IMR-90 (cell line): ENCODE measurements at regions not wholly inside any gene's neighbourhood (a gene's known extent, or its start where the extent isn't known, plus 50 kb on each side); places are given as distances from the start of the nearest gene placed in this dataset.
A peak's percentile ranks its signal among the peaks of the same experiment; 100 is the strongest.

Source experiments
- ATAC-seq: fragments of 200-7000 bp; cut with Tn5 transposase; 2 replicates; pipeline ENCODE4 v1.9.1; 2020; ENCODE audit warnings: low read depth, mild to moderate bottlenecking, moderate library complexity
- BruUV-seq: library from RNA; stranded (reverse); fragments of 400-500 nt; replicated peaks from 2 replicates; lab custom pipeline; 2021; lab: Mats Ljungman, UMichigan
- CTCF ChIA-PET: fragments of 300-600 bp; formaldehyde crosslinking; extraction: SDS; loops from one replicate; lab custom pipeline; 2021; ENCODE audit warnings: antibody characterized with exemption; lab: Yijun Ruan, JAX
- POLR2A ChIA-PET: fragments of 300-600 bp; sonication (Branson Sonifier 250); formaldehyde crosslinking; loops from one replicate; lab custom pipeline; 2022; ENCODE audit warnings: antibody characterized with exemption; ENCODE audit not compliant: unreplicated experiment; lab: Charles Lee
- DNase-seq: peaks from one replicate; pipeline ENCODE4 v3.0.0; 2013
- H2AFZ ChIP-seq: replicated peaks from 2 replicates; pipeline ENCODE3; 2013; ENCODE audit warnings: low read length, mild to moderate bottlenecking; ENCODE audit not compliant: poor library complexity
- H2AK5ac ChIP-seq: 2 replicates; pipeline ENCODE4 v1.6.1; 2013; ENCODE audit warnings: low read depth, low read length, inconsistent platforms
- H2AK9ac ChIP-seq: replicated peaks from 2 replicates; pipeline ENCODE3; 2013; ENCODE audit warnings: mild to moderate bottlenecking, low read depth, low read length, moderate library complexity; ENCODE audit not compliant: poor library complexity
- H2BK120ac ChIP-seq: 2 replicates; pipeline ENCODE4 v1.6.1; 2013; ENCODE audit warnings: low read depth, low read length, inconsistent platforms
- H2BK15ac ChIP-seq: 3 replicates; pipeline ENCODE4 v1.6.1; 2013; ENCODE audit warnings: low read depth, low read length, inconsistent platforms
- H2BK20ac ChIP-seq: 2 replicates; pipeline ENCODE4 v1.6.1; 2013; ENCODE audit warnings: low read depth, mild to moderate bottlenecking, inconsistent platforms, low read length, moderate library complexity
- H2BK5ac ChIP-seq: 2 replicates; pipeline ENCODE4 v1.6.1; 2013; ENCODE audit warnings: mild to moderate bottlenecking, low read depth, low read length, inconsistent platforms; ENCODE audit not compliant: poor library complexity, severe bottlenecking
- H3K14ac ChIP-seq: replicated peaks from 2 replicates; pipeline ENCODE4 v1.6.1; 2013; ENCODE audit warnings: low read depth, low read length, inconsistent platforms
- H3K18ac ChIP-seq: 2 replicates; pipeline ENCODE4 v1.6.1; 2013; ENCODE audit warnings: low read depth, low read length, control low read depth
- H3K23ac ChIP-seq: 2 replicates; pipeline ENCODE4 v1.6.1; 2013; ENCODE audit warnings: low read depth, low read length, inconsistent platforms
- H3K27ac ChIP-seq: 2 replicates; pipeline ENCODE4 v1.5.1; 2013; ENCODE audit warnings: mild to moderate bottlenecking, control low read depth, low read length; ENCODE audit not compliant: insufficient read depth
- H3K27me3 ChIP-seq: 2 replicates; pipeline ENCODE4 v1.6.1; 2013; ENCODE audit warnings: low read length; ENCODE audit not compliant: control insufficient read depth, insufficient read depth
- H3K36me3 ChIP-seq: 2 replicates; pipeline ENCODE4 v1.6.1; 2013; ENCODE audit warnings: low read length, mixed read lengths; ENCODE audit not compliant: control insufficient read depth, insufficient read depth
- H3K4ac ChIP-seq: 2 replicates; pipeline ENCODE4 v1.6.1; 2013; ENCODE audit warnings: low read depth, low read length, inconsistent platforms
- H3K4me1 ChIP-seq: 2 replicates; pipeline ENCODE4 v1.6.1; 2013; ENCODE audit warnings: low read length, mixed read lengths; ENCODE audit not compliant: control insufficient read depth, insufficient read depth
- H3K4me2 ChIP-seq: 2 replicates; pipeline ENCODE4 v1.6.1; 2013; ENCODE audit warnings: low read depth, mild to moderate bottlenecking, control low read depth, low read length, moderate library complexity
- H3K4me3 ChIP-seq: 2 replicates; pipeline ENCODE4 v1.5.1; 2013; ENCODE audit warnings: low read depth, mild to moderate bottlenecking, control low read depth, low read length, moderate library complexity; ENCODE audit not compliant: insufficient read depth
- H3K56ac ChIP-seq: 2 replicates; pipeline ENCODE4 v1.6.1; 2013; ENCODE audit warnings: low read length, inconsistent platforms; ENCODE audit not compliant: insufficient read depth; ENCODE audit errors: extremely low read depth
- H3K79me1 ChIP-seq, 2 experiments: 2 replicates each; pipeline ENCODE4 v1.6.1; 2013; ENCODE audit warnings: low read length in 2 of 2, inconsistent platforms in 1 of 2, low read depth in 1 of 2
- H3K9ac ChIP-seq: 2 replicates; pipeline ENCODE4 v1.6.1; 2013; ENCODE audit warnings: low read depth, low read length, control low read depth
- H3K9me1 ChIP-seq: 2 replicates; pipeline ENCODE4 v1.6.1; 2013; ENCODE audit warnings: low read length, inconsistent platforms; ENCODE audit not compliant: insufficient read depth
- H3K9me3 ChIP-seq: 2 replicates; pipeline ENCODE4 v1.6.1; 2013; ENCODE audit warnings: low read length; ENCODE audit not compliant: control insufficient read depth, insufficient read depth
- H4K20me1 ChIP-seq: 2 replicates; pipeline ENCODE4 v1.6.1; 2013; ENCODE audit warnings: low read length, inconsistent platforms; ENCODE audit not compliant: insufficient read depth
- H4K5ac ChIP-seq: 2 replicates; pipeline ENCODE4 v1.6.1; 2013; ENCODE audit warnings: mild to moderate bottlenecking, low read depth, low read length, control low read depth
- H4K8ac ChIP-seq, 2 experiments: 2 replicates each; pipeline ENCODE4 v1.6.1; 2013; ENCODE audit warnings: low read depth in 2 of 2, low read length in 2 of 2, control low read depth in 1 of 2, inconsistent platforms in 1 of 2
- H4K91ac ChIP-seq: 2 replicates; pipeline ENCODE4 v1.6.1; 2013; ENCODE audit warnings: low read depth, low read length, inconsistent platforms; ENCODE audit not compliant: insufficient read depth
- BHLHE40 ChIP-seq: fragments of 150-350 bp; IDR thresholded peaks from 2 replicates; pipeline ENCODE4 v1.6.1; 2016; ENCODE audit warnings: mild to moderate bottlenecking, low read depth, low read length
- CEBPB ChIP-seq: IDR thresholded peaks from 2 replicates; pipeline ENCODE4 v1.6.1; 2012; ENCODE audit warnings: low read depth, low read length, improper control_type of control experiment
- CHD1 ChIP-seq: IDR thresholded peaks from 2 replicates; pipeline ENCODE4 v1.6.1; 2012; ENCODE audit warnings: low read depth, low read length, improper control_type of control experiment
- CTCF ChIP-seq: conservative IDR thresholded peaks from 2 replicates; pipeline ENCODE4 v1.5.1; 2012; ENCODE audit warnings: mild to moderate bottlenecking, low read depth, low read length, improper control_type of control experiment
- ELK1 ChIP-seq: fragments of 150-350 bp; IDR thresholded peaks from 2 replicates; pipeline ENCODE4 v1.6.1; 2016; ENCODE audit warnings: low read depth, mild to moderate bottlenecking, low read length, moderate library complexity, borderline replicate concordance
- FOS ChIP-seq: fragments of 150-350 bp; IDR thresholded peaks from 2 replicates; pipeline ENCODE4 v1.6.1; 2016; ENCODE audit warnings: low read depth, low read length
- MAFK ChIP-seq: IDR thresholded peaks from 2 replicates; pipeline ENCODE4 v1.6.1; 2012; ENCODE audit warnings: low read depth, low read length, improper control_type of control experiment
- MAZ ChIP-seq: IDR thresholded peaks from 2 replicates; pipeline ENCODE4 v1.6.1; 2012; ENCODE audit warnings: low read depth, mild to moderate bottlenecking, low read length, improper control_type of control experiment, moderate library complexity, borderline replicate concordance
- MXI1 ChIP-seq: IDR thresholded peaks from 2 replicates; pipeline ENCODE4 v1.6.1; 2012; ENCODE audit warnings: low read depth, mild to moderate bottlenecking, low read length, moderate library complexity, borderline replicate concordance
- NFE2L2 ChIP-seq: fragments of 150-350 bp; IDR thresholded peaks from 2 replicates; pipeline ENCODE4 v1.6.1; 2016; ENCODE audit warnings: low read depth, mild to moderate bottlenecking, low read length
- POLR2A ChIP-seq: IDR thresholded peaks from 2 replicates; pipeline ENCODE4 v1.6.1; 2012; ENCODE audit warnings: mild to moderate bottlenecking, low read depth, low read length
- RAD21 ChIP-seq: IDR thresholded peaks from 2 replicates; pipeline ENCODE4 v1.6.1; 2012; ENCODE audit warnings: low read length, improper control_type of control experiment
- RCOR1 ChIP-seq: IDR thresholded peaks from 2 replicates; pipeline ENCODE4 v1.6.1; 2012; ENCODE audit warnings: mild to moderate bottlenecking, low read length, improper control_type of control experiment; ENCODE audit not compliant: insufficient replicate concordance
- RFX5 ChIP-seq: IDR thresholded peaks from 2 replicates; pipeline ENCODE4 v1.8.0; 2012; ENCODE audit warnings: low read depth, mild to moderate bottlenecking, low read length, moderate library complexity
- SMC3 ChIP-seq: fragments of 150-350 bp; IDR thresholded peaks from 2 replicates; pipeline ENCODE4 v1.6.1; 2016; ENCODE audit warnings: low read depth, mild to moderate bottlenecking, antibody characterized with exemption, low read length, moderate library complexity
- USF2 ChIP-seq: fragments of 150-350 bp; IDR thresholded peaks from 2 replicates; pipeline ENCODE4 v1.6.1; 2017; ENCODE audit warnings: mild to moderate bottlenecking, antibody characterized with exemption, low read length, low read depth
- WGBS, 2 experiments: methylation state at CpG; one replicate each; pipeline versions ENCODE4 v1.1.5 to v1.1.7; 2013; ENCODE audit warnings: missing lambda C conversion rate in 2 of 2; ENCODE audit not compliant: insufficient read length in 1 of 2; ENCODE audit errors: extremely low coverage in 2 of 2; 5-methylcytosine and 5-hydroxymethylcytosine counted together
- dilution Hi-C: fragments of 300-500 bp; cut with HindIII; formaldehyde crosslinking; loops from one replicate; pipeline ENCODE4 v1.14.3; 2018; ENCODE audit warnings: low sequenced_read_pairs; ENCODE audit not compliant: unreplicated experiment
- in situ Hi-C: fragments of 300-500 bp; cut with MboI; formaldehyde crosslinking; loops from 3 replicates; pipeline ENCODE4 v1.14.3; 2019; ENCODE audit warnings: low sequenced_read_pairs, inconsistent platforms, mixed read lengths
- intact Hi-C: fragments of 100-400 bp; cut with micrococcal nuclease; formaldehyde crosslinking; loops from 2 replicates; pipeline ENCODE4 v1.10.0; 2022

GRCh38 chr7:13044309-13044708, 356.9 kb downstream of the ARL4A start:
- DNase-seq (no peak), ATAC-seq (no peak)
- Histone ChIP-seq H3K4me1 (peaks cover 12% of the 10 kb centered on the region), H3K36me3 (no peaks in the 10 kb centered on the region), H4K5ac (peak overlapping the region; percentile 16; the same call in 1 of the 2 replicates), H3K27me3 (no peaks in the 10 kb centered on the region), H4K20me1 (no peaks in the 10 kb centered on the region), H3K9me3 (no peaks in the 10 kb centered on the region), H3K79me1 (no peaks in the 10 kb centered on the region), H3K9ac (no peak overlapping the region), H3K14ac (no peak overlapping the region; the same call in 1 of the 2 replicates), H3K27ac (no peak overlapping the region), H3K56ac (no peak overlapping the region), H2AFZ (no peak overlapping the region), H2BK20ac (peak overlapping the region; percentile 5), H4K91ac (peak overlapping the region; percentile 50; the same call in 1 of the 2 replicates), H4K8ac (peak overlapping the region in 1 of 2 experiments; percentile 45; a peak in 2 of 4 replicates), H3K23ac (no peak overlapping the region), H2BK5ac (peak overlapping the region; percentile 3), H2BK15ac (peak overlapping the region; percentile 62; the same call in 2 of the 3 replicates), H3K4me3 (no peak overlapping the region), H2AK5ac (no peak overlapping the region), H3K18ac (peak overlapping the region; percentile 81), H2AK9ac (no peak overlapping the region), H3K4me2 (no peak overlapping the region), H3K9me1 (no peaks in the 10 kb centered on the region; the same call in none of the 2 replicates), H2BK120ac (peak overlapping the region; percentile 12; the same call in 1 of the 2 replicates), H3K4ac (peak overlapping the region; percentile 1; the same call in 1 of the 2 replicates)
- in situ Hi-C loops = no loop called here
- ChIA-PET POLR2A (no interaction called here), CTCF (no interaction called here)
- BruUV-seq = no TSS peak
- dilution Hi-C loops = no loop called here
- WGBS, 2 experiments = no CpG with 5 or more reads among the region's 2 CpGs
- no peak for TF ChIP-seq CHD1
- TF ChIP-seq MXI1 = no peak
- no peak for TF ChIP-seq CTCF
- TF ChIP-seq BHLHE40 = no peak
- TF ChIP-seq POLR2A = no peak
- TF ChIP-seq USF2 = no peak
- no peak for TF ChIP-seq MAZ
- no peak for TF ChIP-seq NFE2L2
- TF ChIP-seq RAD21 = no peak
- TF ChIP-seq CEBPB = no peak
- no peak for TF ChIP-seq RFX5
- TF ChIP-seq SMC3 = no peak
- TF ChIP-seq MAFK = no peak
- no peak for TF ChIP-seq ELK1
- TF ChIP-seq FOS = no peak
- TF ChIP-seq RCOR1 = no peak
- intact Hi-C loops = no loop called here
